ENCODE measurements at regions not wholly inside any gene's neighbourhood (a gene's known extent, or its start where the extent isn't known, plus 50 kb on each side); places are given as distances from the start of the nearest gene placed in this dataset.
A peak's percentile ranks its signal among the peaks of the same experiment; 100 is the strongest.

DNA sequence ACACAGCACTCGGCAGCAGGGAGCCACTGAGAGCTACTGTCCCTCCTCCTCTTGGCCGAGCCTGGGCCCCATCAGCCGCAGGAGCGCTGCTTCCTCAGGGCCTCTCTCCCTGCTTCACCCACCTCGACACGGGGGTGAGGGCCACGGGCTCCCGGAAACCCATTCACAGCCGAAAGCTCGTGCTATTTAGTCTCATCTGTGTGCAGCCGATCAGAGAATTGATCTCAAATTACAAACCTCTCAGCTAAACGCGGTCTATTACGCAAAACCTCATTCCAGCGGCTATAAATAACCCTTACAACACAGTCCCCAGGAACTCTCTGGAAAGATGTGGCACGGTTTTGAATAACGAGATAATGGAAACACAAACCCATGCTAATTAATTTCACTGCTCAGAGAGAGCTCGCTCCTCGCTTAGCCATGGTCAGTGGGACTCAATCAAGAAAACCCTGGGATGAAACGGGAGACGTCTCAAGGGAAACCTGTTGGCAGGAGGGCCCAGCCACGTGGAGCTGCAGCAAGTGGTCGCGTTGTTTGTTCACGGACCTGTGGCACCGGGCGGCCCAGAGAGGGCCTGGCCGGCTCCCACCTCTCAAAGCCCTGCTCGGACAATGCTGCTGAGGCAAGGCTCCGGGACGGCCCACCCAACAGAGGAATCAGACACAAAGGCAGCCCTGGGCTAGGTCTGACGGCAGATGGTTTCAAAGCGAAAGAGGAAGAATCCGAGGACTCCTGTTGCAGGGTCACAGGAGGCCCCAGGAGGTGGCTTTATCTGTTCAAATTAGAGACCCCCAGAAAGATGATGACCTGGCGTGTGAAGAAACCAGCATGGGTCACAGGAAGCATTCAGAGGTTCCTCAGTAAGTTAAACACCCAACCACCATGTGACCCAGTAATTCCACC lies 210.5 kb downstream of the CTTN start:
- DNase-seq (ENCODE audit: low spot score): no peak

DNA sequence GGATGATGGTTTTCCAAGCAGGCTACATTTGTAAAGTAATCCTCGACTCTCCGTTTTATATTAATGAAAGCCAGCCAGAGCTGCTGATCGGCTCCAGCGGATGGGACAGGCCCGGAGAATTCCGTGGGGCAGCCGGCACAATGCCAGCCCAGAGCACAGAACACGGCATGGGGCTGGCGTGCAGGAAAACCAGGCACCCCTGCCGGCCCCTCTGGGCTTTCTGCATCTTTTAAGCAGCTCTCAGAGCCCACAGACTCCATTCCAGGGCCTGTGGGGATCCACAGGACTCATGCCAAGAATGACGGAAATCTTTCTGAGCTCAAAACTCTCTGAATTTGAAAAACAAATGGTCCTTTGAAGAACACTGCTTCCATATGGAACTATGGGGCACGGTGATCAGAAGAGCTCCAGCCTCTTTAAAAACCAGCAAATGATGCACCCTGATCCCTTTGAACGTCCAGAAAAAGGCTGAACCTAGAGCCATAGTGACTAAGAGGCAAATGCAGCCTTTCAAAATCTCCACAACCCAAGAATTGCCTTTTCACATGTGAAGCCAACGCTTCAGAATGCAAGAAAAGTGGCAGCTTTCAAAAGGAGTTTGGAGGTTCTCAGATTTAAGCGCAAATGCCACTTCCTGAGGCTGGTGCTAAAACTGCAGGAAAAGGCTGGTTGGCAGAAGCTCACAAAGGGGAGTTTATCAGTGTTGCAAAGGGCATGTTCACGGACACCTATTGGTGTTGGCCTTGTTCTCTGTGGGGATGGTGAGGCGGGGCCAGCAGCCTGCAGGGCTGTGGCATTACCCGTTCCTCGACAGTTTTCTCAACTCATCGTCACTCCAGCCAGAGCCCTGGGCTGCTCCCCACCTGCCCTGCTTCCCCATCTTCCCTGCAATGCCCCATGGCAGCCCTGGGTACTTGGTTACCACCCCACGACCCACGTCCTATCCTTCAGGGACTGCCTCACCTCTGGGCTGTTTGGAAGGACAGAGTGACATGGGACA lies 212.5 kb downstream of the CTTN start:
- DNase-seq (ENCODE audit: low spot score): no peak

DNA sequence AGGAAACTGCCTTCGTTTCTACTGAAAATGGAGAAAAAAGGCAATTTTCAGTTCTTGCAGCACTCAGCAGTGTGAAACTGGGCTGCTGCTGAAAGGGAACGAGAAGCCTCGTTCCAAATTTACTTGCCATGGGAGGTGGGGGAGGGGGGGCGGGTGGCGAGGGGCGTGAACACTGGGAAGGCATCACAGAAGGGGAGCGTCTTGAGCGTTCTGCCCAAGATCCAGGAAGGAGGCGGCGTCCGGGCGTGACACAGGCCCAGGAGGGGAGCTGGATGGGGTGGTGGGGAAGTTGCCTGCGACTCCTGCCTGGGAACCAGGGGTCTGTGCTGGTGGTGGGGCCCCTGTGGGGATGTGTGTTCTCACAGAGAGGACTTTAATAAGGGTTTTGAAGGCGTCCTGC lies 213.5 kb downstream of the CTTN start:
- no peak for DNase-seq (ENCODE audit: low spot score)

DNA sequence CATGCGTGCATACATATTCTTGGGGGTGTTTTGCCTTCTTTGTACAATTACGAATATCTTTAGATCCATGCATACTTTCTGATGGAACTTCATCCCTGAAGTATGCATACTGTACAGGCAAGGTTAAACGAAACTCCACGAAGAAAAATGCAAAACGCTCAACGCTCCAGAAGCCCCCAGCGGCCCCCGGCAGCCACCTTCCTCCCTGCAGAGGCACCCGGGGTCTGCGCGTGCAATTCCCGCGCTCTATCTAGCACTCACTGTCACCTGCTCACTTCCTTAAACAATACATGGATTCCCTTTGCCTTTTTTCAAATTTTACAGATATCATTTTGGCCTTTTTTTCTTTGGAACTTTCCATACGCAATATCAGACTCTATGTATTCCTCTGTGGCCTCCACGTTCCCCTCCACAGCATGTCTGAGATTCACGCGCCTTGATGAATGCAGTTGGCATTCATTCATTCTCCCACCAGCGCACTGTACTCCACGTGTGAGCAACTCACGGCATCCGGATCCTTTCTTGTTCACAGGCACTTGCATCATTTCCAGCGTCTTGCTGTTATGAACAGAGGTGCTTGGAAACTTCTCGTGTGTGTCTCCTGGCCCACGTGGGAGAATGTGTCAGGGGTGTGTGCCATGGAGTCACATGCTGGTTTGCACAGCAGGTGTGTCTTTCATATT lies 214.3 kb downstream of the CTTN start:
- no peak for DNase-seq (ENCODE audit: low spot score)

DNA sequence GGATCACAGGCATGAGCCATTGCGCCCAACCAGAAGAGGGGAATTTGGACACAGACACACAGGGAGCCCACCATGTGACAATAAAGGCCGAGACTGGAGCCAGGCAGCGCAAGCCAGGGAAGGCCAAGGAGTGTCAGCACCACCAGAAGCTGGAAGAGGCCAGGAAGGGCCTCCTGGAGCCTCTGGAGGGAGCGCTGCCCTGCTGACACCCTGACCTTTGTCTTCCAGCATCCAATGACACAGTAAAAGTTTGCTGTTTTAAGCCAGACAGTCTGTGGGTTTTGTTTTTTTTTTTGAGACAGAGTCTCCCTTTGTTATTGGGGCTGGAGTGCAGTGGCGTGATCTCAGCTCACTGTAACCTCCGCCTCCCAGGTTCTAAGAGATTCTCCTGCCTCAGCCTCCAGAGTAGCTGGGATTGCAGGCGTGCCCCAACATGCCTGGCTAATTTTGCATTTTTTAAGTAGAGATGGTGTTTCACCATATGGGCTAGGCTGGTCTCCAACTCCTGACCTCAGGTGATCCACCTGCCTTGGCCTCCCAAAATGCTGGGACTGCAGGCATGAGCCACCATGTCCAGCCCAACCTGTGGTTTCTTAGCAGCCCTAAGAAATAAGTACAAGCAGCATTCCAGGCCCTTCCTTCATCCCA lies 215.8 kb downstream of the CTTN start:
- DNase-seq (ENCODE audit: low spot score): no peak

DNA sequence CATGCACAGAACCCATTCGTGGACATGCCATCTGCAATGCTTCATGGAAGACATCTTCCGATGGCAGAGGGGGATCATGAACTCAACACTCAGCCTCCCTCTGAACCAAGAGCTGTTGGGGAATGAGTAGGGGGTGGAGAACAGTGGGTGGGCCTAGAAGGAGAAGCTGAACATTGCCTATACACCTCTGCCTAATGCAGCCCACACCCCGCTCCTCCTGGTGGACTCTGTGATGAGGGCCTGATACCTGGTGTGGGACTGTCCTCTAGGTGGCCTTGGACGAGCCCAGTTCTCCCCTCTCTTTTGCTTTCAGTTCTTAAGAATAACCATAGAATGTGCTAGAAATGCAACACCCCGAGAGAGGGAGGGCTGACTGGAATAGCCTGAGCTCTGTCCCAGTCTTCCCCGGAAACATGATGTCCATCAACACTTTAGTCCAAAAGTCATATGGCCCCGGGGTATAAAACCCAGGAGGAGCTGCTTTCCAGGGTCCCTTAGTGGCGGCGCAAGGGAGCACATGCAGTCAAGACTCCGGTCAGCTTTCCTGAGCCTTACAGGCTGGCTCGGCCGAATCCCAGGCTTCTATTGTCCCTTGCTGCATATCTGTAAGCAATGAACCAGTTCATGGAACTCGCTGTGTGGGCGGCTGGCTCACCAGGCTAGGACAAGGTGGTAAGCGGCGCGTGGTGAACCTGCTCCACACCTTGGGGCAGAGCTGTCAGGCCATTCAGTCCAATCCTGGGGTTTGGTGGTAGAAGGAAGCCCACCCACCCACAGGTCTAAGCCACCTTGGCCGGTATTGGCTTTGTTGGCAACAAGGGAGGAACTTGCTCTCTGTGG lies 216.9 kb downstream of the CTTN start:
- DNase-seq (ENCODE audit: low spot score): no peak

DNA sequence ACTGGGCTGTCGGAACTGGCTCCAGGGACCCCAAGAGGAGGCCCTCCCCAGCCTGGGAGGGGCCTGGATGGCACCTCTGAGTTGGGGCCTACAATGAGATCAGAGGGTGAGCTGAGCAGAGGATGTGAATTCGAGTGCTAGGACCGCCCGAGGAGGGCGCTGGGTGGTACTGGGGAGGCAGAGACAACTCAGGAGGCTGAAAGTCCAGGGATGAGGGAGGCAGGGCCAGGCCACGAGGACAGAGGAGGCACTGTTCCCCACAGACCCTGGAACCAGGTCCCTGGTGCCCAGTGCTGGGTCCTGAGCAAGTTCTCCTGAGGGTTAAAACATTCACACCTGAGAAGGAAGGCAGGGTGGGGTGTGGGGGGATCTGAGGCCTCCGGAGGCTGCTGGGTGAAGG lies 218.0 kb downstream of the CTTN start:
- DNase-seq (ENCODE audit: low spot score): no peak

DNA sequence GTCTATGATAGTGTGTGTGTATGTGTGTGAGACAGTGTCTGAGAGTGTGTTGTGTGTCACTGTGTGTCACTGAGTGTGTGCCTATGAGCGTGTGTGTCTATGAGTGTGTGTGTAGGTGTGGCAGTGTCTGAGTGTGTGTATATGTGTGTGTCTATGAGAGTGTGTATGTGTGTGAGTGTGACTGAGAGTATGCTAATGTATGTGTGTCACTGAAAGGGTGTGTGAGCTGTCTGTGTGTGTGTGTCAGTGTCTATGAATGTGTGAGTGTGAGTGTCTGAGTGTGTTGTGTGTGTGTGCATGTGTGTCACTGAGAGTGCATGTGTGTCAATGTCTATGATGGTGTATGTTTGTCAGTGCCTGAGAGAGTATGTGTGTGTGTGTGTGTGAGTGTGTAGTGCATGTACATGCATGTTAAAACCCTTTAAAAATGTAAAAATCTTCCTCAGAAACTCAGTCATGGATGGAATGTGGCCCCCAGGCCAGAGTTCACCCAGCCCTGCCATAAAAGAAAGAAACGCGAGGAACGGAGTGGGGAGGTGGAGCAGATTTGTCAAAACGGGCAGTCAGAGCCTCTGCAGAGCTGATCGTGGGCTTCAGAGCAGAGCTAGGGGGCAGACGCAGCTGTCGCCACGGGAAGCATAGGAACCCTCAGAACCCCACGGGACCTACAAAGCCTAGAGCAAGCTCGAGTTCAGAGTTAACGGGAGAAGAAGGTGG lies 218.8 kb downstream of the CTTN start:
- no peak for DNase-seq (ENCODE audit: low spot score)

DNA sequence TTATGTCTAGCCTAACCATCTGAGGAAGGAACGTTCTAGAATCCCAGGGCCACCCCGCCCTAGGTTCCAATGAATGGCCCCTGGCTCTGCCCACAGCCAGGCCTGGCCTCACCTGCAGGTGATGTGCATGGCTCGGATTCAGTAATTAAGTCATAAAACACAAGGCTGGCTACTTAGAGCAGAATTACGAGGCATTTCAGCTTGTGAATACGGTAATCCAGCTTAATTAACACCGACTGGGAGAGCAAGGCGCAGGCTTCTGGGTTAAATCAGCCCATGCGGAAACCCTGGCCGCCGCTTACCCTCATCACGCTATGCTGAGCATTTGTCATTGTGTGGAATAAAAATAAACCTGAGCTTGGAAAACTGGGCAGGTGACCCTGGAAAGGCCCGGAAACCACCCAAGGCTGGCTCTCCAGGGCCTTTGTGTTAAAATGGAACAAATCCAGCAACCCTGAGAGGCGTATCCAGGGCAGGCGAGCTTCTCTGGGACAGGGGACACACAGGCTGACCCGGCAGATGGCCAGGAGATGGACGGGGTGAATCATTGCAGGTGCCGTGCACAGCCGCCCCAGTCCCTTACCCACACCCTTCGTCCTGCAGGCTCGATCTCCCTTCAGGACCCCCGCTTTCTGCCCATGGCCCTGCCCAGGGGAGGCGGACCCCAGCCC lies 220.2 kb downstream of the CTTN start:
- no peak for DNase-seq (ENCODE audit: low spot score)

DNA sequence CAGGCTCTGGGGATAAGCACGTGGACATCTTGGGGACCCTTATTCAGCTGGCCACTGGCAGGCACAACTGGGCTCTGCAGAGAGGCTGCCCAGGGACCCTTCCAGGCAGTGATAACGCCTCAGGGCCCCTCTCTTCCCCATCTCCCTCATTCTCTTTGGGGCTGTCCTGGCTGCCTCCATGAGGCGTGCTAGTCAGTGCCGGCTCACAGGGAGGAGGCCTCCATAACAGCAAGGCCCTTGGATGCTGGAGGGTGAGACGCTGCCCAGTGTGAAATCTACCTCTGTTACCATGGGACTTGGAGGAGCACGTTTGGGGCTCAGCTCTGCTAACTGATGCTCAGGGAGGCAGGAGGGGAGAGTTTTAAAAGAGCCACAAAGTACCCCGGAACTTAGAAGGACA lies 221.3 kb downstream of the CTTN start:
- DNase-seq (ENCODE audit: low spot score): no peak

DNA sequence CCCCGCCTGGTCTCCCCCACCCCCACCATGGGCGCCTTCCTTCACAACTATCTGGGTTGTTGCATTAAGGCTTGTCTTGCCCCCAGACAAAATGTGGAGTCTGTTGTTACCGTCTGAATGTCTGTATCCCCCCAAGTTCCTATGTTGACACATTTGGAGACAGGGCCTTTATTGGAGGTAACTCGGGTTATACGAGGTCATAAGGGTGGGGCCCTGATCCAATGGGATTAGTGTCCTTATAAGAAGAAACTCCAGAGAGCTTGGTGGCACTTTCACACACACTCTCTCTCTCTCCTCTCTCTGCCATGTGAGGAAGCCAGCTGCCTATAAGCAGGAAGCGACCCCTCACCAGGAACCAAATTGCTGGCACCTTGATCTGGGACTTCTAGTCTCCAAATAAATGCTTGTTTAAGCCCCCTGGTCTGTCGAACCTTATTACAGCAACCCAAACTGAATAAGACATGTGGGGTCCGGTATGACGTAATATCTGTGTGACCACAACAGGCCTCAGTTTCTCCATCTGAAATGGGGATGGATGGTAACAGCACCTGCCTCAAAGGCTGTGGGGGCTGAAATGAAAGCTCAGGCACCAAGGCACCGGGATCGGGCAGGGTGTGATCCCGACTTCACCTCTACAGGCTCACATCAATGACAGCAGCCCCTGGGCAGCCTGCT lies 222.3 kb downstream of the CTTN start:
- no peak for DNase-seq (ENCODE audit: low spot score)

DNA sequence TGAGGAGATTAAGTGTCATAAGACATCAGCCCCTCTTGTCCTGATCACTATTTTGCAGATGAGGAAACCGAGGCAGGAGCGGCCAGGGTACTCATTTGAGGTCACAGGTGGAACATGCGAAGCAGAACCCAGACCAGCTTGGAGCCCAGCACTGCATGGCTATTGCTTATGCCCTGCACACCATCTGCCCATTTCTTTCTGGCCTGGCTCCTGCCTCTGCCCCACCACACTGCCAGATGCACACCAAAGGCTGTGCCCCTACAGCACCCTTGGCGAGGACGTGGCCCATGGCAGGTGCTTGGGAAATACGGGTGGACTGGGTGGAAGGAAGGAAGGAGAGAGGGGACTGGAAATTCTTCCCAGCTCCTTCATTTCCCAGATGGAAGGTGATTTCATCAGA lies 222.9 kb downstream of the CTTN start:
- DNase-seq (ENCODE audit: low spot score): no peak

DNA sequence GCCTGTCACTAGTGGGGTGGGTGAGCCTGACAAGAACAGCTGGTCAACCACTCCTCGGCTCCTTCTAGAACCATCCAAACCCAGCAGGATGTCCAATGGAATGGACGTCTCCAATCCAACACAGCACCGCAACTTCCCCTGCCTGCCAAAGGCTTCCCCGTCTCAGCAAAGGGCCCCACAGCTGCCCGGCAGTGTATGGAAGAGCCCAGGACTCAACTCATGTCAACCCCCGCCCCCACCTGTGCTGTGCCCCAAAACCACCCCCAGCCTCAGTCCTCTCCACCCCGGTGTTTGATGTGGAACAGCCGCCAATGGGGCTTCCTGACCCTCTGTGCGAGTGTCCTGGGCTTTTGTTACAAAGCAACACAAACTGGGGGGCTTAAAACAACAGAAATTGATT lies 223.8 kb downstream of the CTTN start:
- no peak for DNase-seq (ENCODE audit: low spot score)

DNA sequence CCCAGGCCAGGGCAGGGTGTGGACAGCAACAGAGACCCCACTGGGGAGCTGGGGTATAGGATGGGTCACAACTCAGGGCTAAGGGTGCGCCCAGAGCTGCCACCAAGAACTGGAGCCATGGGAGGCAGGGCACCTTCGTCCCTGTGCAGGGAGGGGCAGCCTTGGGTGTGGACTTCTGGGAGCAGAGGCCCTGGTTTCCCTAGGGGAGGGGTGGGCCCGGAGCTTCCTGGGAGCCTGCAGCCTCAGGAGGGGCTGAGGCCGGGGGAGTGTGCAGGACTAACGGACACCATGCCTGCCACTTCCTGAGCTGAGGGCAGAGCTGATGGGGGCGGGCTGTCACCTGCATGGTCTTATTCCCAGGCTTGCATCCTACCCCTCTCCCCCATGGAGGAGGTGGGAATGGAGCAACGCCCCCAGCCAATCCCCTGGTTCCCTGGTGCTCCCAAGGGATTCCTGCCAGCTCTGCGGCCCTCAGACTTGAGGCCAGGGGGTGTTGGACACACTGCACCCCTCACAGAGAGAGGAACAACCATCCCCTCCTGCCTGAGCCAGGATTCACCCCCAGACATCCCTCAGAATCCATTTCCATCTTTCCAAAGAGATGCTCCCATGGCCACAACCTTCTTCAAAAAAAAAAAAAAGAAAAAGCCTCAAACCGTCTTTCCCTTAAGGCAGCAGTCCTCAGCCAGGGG lies 225.7 kb downstream of the CTTN start:
- DNase-seq (ENCODE audit: low spot score): no peak

DNA sequence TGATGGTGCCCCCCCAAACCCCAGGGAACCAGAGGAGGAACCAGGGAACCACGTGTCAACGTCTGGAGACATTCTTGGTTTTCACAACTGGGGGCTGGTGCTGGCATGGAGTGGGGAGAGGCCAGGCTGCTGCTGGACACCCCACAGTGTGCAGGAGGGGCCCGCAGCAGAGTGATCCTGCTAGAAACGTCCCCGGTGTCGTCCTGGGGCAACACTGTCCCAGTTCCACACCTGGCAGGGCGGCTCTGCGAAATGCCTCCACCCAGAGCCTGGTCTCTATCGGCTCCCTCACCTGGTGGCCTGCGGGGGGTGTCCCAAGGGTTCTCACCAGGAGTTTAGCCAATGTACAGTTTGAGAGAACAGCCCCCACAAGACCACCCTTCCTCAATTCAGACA lies 226.3 kb downstream of the CTTN start:
- DNase-seq (ENCODE audit: low spot score): no peak

DNA sequence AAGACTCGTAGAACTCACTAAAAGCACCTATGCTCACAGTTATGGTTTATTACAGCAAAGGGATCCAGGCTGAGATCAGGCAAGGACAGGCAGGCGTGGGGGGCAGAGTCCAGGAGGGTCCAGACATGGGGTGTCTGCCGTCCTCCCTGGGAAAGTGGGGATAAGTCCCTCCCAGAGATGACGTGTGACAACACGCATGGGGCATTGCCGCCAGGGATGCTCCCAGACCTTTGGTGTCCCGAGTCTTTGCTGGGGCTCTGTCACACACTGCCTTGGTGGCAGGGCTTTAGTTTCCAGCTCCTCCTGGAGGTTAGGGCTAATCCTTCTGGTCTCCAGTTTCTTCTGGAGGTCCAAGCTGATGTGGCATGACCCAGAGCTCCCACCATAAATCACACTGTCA lies 226.7 kb downstream of the CTTN start:
- no peak for DNase-seq (ENCODE audit: low spot score)

DNA sequence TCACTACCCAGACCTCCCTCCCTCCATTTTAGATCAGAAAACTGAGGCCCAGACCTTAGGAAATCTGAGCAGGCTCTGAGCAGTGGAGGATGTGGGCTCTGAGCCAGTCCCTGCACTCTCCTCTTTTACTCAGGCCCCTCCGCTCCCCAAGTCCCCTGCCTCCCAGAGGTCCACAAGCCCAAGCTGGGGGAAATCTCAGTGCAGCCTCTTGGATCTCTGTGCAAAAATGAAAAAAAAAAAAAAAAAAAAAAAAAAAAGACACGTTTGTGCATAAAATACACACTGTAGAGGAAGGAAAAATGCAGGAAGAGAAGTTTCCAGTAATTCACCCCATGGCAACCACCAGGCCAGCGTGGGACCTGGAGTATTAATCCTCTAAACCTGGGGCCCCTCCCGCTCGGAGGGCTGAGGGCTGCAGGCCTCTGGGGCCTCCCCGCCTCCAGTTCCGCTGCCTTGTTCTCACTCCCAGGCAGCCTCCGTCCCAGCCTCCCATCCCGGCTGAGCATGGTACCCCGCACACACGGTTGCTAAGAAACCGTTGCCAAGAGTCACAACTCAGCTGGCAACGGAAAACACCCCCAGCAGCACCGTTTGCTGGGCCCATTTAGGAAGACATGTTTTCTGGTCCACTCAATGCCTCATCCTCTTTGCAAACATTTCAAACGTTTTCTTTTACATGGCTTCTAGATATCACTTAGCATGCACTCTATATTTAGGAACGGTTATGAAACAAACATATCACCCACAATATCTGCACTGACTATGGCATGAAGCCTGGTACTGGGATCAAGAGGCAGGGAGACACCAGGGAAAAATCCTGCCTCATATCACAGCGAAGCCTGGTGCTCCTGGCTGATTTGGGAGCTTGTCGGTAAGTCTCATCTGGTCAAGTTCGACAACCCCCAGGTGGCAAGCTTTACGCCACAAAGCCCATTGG lies 227.5 kb downstream of the CTTN start:
- peak; percentile 81 for DNase-seq (ENCODE audit: low spot score)

All from putamen (tissue), 1 donor.